GM19238 (cell line): ENCODE measurements at regions not wholly inside any gene's neighbourhood (a gene's known extent, or its start where the extent isn't known, plus 50 kb on each side); places are given as distances from the start of the nearest gene placed in this dataset.
"Not testable (repeated sequence)": the region's sequence is repeated elsewhere in the genome, so short reads cannot be mapped to it uniquely, and the experiment has no call there.

Source experiments
- DNase-seq: peaks from one replicate; pipeline ENCODE4 v3.0.0; 2011; ENCODE audit warnings: low spot score; ENCODE audit not compliant: insufficient read length

DNA sequence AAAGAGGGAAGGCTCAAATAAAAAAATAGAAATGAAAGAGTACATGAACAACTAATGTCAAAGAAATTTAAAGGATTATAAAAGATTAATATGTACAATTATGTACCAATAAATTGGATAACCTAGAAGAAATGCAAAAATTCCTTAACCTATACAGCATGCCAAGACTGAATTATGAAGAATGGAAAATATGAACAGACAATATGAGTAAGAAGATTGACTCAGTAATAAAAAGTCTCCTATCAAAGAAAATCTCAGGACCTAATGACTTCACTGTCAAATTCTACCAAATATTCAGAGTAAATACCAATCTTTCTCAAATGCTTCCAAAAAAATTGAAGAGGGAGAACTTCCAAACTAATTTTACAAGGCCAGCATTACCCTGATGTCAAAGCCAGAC lies 120.2 kb upstream of the SPOPL start:
- DNase-seq = no peak

DNA sequence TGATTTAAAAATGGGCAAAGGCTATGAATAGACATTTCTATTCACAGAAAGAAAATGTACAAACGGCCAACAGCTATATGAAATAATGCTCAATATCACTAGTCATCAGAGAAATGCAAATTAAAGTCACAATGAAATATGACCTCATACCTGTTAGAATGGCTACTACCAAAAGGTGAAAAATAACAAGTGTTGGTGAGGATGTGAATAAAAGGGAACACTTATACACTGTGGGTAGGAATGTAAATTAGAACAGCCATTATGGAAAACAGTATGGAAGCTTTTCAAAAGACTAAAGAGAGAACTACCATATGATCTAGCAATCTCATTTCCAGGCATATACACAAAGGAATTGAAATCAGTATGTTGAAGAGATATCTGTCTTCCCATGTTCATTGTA lies 118.9 kb upstream of the SPOPL start:
- no peak for DNase-seq

DNA sequence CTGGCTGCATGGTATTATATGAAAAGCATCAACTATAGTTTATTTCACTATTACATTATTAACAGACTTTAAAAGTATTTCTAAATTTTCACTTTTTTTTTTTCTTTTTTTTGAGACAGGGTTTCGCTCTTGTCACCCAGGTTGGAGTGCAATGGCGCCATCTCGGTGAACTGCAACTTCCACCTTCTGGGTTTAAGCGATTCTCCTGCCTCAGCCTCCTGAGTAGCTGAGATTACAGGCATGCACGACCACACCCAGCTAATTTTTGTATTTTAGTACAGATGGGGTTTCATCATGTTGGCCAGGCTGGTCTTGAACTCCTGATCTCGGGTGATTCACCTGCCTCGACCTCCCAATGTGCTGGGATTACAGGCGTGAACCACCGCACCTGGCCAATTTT lies 115.4 kb upstream of the SPOPL start:
- DNase-seq = not testable (repeated sequence)

DNA sequence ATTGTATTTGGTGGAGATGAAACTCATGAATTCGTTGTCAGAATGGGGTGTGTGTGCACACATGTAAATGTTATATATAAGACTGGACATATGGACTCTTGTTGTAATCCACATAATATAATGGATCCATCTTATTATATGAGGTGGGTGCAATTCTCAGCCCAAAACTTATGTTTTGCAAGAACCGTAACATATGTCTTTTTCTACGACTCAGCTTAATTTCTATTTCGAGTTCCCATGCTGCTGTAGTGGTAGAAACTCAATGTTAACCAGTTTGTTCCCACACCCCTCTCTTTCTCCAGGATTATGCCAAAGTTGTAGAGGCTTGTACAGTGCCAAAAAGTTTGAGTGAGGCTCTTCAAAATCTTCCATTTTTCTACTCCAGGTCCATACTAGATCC lies 112.5 kb upstream of the SPOPL start:
- DNase-seq = no peak

DNA sequence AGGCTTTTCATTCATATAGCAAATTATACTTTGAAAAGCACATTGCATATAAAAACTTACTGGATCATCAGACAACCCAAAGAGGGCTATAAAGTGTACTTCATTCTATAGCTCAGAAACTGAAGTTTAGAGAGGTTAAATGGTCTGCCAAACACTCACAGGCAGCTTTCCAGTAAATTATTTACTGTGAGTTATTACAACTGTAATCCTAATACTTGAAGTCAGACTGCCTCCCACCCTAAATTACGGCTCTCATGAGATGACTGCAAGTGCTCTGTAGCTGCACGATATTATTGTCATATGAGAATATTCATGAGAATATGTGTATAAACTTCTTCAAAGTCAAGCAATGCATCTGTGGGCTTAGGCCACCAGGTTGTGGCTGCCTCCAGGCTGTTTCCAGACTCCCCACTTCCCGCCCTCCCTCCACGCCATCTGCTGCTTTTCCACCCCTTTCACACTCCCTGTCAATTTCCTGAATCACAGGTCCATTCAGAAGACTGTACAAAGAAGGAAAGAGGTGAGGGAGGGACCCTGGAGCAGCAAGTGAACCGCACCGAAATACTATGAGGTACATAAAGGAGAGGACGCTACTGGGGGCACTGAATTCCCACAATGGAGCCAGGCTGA lies 111.1 kb upstream of the SPOPL start:
- no peak for DNase-seq

DNA sequence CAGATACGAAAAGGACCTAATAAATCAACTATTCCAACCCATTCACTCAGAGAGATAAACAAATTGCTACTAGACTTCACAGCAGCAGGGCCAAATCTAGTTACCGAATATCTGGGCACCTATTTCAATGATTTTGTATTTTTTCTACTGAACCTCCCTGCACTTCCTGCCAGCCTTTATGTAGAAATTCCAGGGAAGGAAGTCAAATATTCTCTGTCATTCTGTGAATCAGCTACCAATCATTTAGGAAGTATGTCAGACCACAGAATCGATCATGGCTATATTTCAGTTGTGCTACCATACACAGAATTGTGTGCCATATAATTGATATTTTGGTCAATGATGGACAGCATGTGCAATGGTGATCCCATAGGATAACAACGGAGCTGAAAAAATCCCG lies 109.6 kb upstream of the SPOPL start:
- DNase-seq = no peak

DNA sequence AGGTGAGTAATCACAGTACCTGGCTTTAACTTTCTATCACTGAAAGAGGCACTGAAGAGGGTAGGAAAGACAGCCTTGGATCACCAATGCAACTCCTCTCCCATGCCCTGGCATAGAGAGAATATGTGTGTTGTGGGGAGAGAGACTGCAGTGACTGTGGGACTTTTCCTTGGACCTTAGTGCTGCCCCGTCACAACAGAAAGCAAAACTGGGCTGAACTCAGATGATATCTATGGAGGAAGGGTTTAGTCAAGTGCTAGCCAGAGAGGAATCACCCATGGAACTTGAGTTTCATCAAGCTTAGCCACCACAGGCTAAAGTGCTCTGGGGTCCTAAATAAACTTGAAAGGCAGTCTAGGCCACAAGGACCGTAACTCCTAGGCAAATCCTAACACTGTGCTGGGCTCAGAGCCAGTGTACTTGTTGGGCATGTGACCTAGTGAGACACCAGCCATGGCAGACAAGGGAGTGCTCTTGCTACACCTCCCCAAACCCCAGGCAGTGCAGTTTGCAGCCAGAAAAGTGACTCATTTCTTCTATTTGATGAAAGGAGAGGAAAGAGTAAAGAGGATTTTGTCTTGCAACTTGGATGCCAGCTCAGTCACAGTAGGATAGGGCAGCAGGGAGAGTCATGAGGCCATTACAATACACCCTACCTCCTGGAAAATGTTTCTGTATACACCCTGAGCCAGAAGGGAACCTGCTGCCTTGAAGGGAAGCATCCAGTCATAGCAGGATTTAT lies 105.8 kb upstream of the SPOPL start:
- DNase-seq = no peak

DNA sequence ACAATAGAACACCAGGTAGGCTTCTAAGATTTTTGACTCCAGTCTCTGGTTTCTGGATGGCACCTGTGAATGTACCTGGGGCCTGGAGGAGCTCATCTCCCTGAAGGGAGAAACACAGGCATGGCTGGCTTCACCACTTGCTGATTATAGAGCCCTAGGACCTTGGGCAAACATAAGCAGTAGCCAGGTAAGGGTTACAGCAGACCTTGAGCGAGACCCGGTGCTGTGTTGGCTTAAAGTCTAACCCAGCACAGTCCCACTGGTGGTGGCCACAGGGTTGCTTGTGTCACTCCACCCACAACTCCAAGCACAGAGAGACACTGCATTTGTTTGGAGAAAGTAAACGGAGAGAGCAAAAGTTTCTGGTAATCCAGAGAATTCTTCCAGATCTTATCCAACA lies 104.7 kb upstream of the SPOPL start:
- DNase-seq = no peak

DNA sequence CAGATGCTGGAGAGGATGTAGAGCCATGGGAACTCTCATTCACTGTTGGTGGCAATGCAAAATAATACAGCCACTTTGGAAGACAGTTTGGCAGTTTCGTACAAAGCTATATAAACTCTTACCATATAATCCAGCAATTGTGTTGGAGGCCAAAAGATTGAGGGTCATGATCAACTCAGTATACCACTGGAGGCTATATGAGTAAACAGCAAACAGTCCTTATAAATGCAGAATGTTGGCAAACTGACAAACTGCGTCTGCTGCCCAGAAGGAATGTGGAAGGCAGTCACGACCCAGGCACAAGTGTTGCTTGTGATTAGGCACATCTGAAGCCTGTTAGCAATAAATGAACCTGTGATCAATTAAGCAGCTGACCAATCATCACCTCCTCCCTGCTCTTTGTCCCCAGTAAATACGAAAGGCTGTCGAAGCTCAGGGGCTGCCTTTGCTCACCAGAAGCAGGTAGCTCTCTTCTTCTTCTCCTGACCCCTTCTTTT lies 98.1 kb upstream of the SPOPL start:
- DNase-seq = no peak

DNA sequence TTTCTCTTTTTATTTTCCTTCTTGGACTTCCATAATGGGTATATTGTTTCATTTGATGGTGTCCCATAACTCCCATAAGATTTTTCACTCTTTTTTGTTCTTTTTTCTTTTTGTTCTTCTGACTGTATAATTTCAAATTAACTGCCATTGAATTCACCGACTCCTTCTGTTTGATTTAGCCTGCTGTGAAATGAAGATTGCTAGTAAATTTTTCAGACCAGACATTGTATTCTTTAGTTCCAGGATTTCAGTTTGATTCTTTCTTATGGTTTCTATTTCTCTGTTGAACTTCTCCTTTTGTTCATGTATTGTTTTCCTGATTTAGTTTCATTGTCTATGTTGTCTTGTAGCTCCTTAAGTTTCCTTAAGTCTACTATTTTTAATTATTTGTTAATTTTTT lies 87.6 kb upstream of the SPOPL start:
- no peak for DNase-seq

DNA sequence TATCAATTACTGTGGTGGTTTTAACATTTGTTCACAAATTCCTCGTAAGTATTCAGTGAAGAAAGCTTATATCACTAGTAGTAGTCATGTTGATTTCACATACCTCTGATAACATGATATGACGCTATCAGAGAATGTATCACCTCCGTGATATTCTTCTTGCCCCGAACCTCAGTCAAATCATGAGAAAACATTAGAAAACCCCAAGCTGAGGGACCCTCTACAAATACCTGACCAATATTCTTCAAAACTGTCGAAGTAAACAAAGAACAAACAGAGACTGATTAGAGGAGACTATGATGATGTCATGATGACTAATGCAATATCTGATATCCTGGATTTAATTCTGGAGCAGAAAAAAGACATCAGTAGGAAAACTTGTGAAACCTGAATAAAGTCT lies 85.6 kb upstream of the SPOPL start:
- no peak for DNase-seq

DNA sequence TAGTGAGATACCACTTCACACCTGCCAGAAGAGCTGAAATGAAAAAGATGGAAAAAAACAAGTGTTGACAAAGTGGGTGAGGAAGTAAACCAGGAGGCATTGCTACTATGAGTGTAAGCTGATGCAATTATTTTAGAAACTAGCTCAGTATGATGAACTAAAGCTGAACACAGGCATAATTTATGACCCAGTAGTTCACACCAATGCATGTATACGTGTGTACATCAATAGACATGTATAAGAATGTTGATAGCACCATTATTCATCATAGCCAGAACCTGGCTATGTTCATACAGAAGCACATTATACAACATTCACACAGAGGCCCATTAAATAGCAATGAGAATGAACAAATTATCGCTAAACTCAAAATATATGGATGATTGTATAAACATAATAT lies 83.1 kb upstream of the SPOPL start:
- no peak for DNase-seq

DNA sequence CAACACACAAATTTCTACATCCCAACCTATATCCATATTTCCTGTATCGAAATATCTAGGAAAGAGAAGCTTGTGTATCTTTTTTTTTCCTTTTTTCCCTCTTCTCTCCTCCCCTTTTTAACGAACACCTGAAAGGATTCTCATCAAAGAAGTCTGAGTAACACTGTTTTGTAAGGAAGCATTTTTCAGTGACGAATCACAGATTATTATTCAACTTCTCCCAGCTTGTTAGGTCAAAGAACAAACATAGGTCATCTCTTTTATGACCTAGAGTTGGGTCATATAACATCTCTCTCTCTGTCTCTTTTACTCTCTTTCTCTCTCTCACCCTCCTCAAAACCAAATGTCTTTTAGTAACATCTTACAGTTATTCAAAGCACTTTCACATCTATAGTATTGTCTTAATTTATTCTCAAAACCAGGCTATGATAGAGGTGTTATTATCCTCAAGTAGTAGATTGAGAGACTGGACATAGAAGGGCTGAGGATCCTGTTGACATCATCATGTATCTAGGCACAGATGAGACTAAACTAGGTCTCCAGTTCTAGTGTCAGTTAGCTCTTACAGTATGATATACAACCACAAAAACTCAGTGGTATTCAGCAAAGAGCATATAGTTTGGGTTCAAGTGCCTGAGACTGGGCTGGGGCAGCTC lies 80.1 kb upstream of the SPOPL start:
- DNase-seq = no peak

DNA sequence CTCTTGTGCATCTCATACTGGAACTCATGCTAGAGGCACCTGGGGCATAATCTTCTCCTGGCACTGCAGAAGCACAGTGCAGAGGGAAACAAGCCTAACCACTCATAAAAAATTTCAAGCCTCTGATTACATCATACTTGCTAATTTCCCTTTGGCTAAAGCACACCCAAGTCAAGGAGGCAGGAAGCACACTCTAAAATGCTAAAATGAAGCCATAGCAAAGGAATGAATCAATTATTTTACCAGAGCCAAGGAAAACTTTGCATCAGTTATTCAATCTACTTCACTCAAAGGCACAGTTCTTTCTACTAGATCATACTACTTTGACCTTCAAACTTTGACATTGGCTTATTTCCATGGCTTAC lies 79.6 kb upstream of the SPOPL start:
- no peak for DNase-seq

DNA sequence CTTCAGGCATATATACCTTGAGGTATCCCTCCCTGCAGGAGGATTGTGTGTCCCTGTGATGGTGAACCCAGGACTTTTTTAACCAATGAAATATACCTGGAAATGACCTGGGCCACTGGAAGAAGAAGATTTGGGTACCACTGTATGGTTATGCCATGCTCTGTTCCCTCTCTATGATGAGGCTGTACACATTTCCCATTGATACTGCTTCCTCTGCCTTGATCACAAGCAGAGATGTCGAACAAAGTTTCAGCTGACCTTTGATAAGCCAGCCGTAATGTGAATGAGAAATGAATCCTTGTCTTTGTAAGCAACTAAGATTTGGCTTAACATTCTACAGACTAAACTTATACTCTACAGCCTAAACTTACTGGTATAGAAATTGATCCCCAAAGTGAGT lies 78.4 kb upstream of the SPOPL start:
- DNase-seq = no peak

DNA sequence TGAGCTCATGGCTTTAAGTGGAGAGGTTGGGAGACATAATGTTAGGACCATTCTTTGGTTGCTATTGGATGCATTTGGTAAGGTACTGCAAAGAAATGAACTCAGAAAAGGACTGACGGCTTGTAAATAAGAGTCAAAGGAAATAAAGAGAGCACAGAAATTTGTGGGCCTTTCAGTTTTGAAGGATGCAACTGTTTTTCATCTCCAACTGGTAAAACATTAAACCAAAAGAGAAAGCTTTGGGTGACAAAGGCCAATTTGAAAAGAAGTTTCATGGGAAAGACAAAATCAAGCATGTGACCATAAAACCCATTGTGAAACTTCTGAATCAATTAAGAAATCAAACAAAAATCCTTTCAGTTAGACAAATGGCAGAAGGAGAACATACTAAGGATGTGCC lies 77.8 kb upstream of the SPOPL start:
- DNase-seq = no peak

DNA sequence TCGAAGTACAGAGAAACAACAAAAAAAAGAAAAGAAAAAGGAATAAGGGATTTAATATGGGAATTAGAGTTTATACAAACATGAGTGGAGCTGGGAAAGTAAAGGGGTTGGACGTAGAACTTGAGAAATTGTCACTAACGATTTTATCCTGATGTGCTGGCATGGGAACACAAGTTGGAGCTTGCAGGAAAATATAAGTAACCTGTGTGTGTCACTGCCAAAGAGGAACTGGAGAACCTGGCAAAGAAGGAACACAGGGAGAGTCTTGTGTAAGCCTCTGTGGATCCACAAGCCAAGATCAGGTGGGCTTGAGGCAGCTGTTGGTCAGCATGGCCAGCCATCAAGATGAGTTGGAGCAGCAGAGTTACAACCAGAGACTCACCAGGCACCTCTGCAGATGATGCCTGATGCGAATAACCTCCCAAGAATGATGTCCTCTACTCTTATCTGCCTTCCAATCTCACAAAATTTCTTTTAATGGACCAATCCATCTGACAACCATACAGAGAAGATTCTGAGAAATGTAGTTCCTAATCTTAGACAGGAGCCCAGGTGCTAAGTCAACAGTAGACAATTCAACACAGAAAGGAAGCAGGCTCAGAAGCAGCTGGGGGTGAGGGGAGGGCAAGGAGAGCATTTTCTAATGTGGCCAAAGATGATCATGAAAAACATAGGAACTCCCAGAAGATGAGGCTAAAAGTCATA lies 77.0 kb upstream of the SPOPL start:
- DNase-seq = no peak

DNA sequence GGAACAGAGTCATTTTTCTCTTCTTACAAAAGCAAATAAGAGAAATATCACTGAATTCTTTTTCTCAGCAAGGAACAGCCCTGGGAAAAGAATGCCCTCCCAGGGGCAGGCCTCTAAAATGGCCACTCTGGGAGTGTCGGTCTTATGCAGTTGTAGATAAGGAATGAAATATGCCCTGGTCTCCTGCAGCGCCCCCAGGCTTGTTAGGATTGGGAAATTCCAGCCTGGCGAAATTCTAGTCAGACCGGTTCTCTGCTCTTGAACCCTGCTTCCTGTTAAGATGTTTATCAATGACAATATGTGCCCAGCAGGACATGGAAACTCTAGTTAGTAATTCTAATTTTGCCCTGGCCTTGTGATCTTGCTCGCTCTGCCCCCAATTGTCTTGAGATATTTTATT lies 75.5 kb upstream of the SPOPL start:
- DNase-seq = not testable (repeated sequence)

DNA sequence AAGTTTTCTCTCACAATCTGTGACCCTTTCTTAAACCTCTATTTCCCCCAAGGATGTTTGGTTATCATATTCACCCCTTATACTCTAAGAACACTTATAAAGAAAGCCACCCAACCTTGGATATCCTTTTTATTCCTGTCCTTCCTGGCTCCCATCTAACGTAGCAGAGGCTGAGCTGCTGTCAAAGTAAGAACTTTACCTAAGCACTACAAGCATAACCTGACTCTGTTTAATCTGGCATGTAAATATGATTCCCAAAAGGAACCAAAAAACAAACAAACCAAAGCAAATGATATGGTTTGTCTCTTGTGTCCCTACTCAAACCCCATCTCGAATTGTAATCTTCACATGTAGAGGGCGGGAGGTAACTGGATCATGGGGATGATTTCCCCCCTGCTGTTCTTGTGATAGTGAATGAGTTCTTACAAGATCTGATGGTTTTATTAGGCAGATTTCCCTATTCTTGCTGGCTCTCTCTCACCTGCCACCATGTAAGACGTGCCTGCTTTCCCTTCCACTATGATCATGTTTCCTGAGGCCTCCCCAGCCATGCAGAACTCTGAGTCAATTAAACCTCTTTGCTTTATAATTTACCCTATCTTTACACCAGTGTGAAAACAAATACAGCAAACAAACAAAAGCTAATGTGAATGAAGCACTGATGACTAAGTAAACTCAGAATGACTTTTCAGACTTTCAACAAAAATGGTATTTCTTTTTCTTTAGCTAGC lies 72.7 kb upstream of the SPOPL start:
- DNase-seq = no peak

DNA sequence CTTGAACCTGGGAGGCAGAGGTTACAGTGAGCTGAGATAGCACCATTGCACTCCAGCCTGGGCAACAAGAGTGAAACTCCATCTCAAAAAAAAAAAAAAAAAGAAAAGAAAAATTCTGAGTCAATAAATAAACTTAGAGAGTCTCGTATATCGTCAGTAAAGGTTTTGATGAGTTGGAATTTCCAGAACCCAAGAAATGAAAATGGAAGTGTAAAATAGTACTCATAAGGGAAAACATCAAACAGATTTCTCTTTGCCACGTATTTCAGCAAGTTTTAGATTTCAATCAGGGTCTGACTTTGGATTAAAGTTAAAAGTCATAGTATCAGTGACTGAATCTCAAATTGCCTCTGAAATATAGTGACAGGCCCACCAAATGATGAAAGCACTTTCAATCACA lies 71.4 kb upstream of the SPOPL start:
- DNase-seq = no peak

DNA sequence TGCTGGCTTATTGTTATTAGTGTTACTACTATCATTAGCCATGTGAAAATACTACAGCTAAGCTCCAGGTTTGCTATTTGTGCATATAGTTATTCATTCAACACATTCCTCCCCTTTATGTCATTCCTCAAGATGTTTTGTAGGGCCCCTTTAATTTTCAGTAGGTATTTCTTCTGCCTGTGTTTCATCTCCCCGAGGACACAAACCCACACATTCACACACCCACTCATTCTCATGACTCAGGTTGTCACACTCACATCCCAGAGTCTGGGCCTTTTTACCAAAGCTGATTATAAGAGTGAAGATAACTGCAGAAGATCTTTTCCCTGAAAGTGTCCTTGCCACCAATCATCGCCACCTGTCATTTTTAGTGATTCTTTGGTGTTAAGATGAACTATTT lies 68.6 kb upstream of the SPOPL start:
- no peak for DNase-seq
